GM12878 (cell line): ENCODE measurements at regions not wholly inside any gene's neighbourhood (a gene's known extent, or its start where the extent isn't known, plus 50 kb on each side); places are given as distances from the start of the nearest gene placed in this dataset.

Source experiments
- ATAC-seq: fragments of 200-7000 bp; cut with Tn5 transposase; 3 replicates; pipeline ENCODE4 v1.9.1; 2020; ENCODE audit warnings: mild to moderate bottlenecking, moderate library complexity
- BruUV-seq: library from RNA; stranded (reverse); fragments of 400-500 nt; replicated peaks from 2 replicates; lab custom pipeline; 2021; lab: Mats Ljungman, UMichigan
- CTCF ChIA-PET: fragments of 300-600 bp; sonication (Branson Sonifier 250); formaldehyde crosslinking; extraction: SDS; loops from one replicate; lab custom pipeline; 2021; ENCODE audit warnings: inconsistent platforms; lab: Yijun Ruan, JAX
- POLR2A ChIA-PET: fragments of 350-600 bp; formaldehyde crosslinking; extraction: SDS; loops from one replicate; lab custom pipeline; 2021; ENCODE audit warnings: inconsistent platforms; lab: Charles Lee
- RAD21 ChIA-PET: fragments of 300-600 bp; sonication (Branson Sonifier 250); formaldehyde crosslinking; loops from one replicate; lab custom pipeline; 2023; ENCODE audit warnings: antibody characterized with exemption; ENCODE audit not compliant: unreplicated experiment; lab: Charles Lee
- SMC1A ChIA-PET: fragments of 300-600 bp; sonication (Branson Sonifier 250); formaldehyde crosslinking; loops from one replicate; lab custom pipeline; 2023; ENCODE audit not compliant: unreplicated experiment, uncharacterized antibody; lab: Charles Lee
- DNase-seq: peaks from one replicate; pipeline ENCODE4 v3.0.0-alpha.2; 2011; ENCODE audit warnings: low read depth, low spot score
- FAIRE-seq: peaks from 3 replicates; lab custom pipeline; 2011; peaks lifted over from hg19 to GRCh38; lab: Jason Lieb, UNC
- H2AFZ ChIP-seq: 2 replicates; pipeline ENCODE4 v1.6.0; 2011; ENCODE audit warnings: low read depth, low read length, control low read depth; ENCODE audit not compliant: control insufficient read depth
- H3K27ac ChIP-seq: 2 replicates; pipeline ENCODE4 v1.5.1; 2011; ENCODE audit warnings: control low read depth; ENCODE audit not compliant: control insufficient read depth, insufficient read depth
- H3K27me3 ChIP-seq, 2 experiments: replicated peaks in 1 of 2; 2 replicates each; pipeline versions ENCODE4 v1.6.0 to v1.6.1; 2011; ENCODE audit warnings: low read length in 1 of 2; ENCODE audit not compliant: control insufficient read depth in 2 of 2, insufficient read depth in 2 of 2
- H3K36me3 ChIP-seq, 2 experiments: 2 replicates each; pipeline ENCODE4 v1.5.1; 2011; ENCODE audit warnings: low read length in 1 of 2; ENCODE audit not compliant: control insufficient read depth in 2 of 2, insufficient read depth in 2 of 2
- H3K4me1 ChIP-seq: 2 replicates; pipeline ENCODE4 v1.6.1; 2011; ENCODE audit warnings: mild to moderate bottlenecking, low read length, moderate library complexity, mixed read lengths; ENCODE audit not compliant: control insufficient read depth, insufficient read depth
- H3K4me2 ChIP-seq: 2 replicates; pipeline ENCODE4 v1.6.0; 2011; ENCODE audit warnings: control low read depth; ENCODE audit not compliant: control insufficient read depth, insufficient read depth
- H3K4me3 ChIP-seq: fragments of 200-600 bp; sonication (generic); 2 replicates; pipeline ENCODE4 v1.5.1; 2016
- H3K79me2 ChIP-seq: 2 replicates; pipeline ENCODE4 v1.6.0; 2011; ENCODE audit warnings: low read length; ENCODE audit not compliant: control insufficient read depth, insufficient read depth
- H3K9ac ChIP-seq: 2 replicates; pipeline ENCODE4 v1.8.0; 2011; ENCODE audit warnings: low read length, control low read depth, mixed read lengths; ENCODE audit not compliant: control insufficient read depth, insufficient read depth
- H3K9me3 ChIP-seq: replicated peaks from 3 replicates; pipeline ENCODE4 v1.5.1; 2011; ENCODE audit warnings: mild to moderate bottlenecking, low read length; ENCODE audit not compliant: control insufficient read depth, insufficient read depth
- H4K20me1 ChIP-seq: 2 replicates; pipeline ENCODE4 v1.6.0; 2011; ENCODE audit not compliant: control insufficient read depth, insufficient read depth
- BHLHE40 ChIP-seq, 2 experiments: fragments of 450-650 bp in 1 of 2; IDR thresholded peaks; 2 replicates each; pipeline ENCODE4 v1.6.1; 2011 to 2017; ENCODE audit warnings: low read depth in 2 of 2, borderline replicate concordance in 1 of 2, improper control_type of control experiment in 1 of 2, low read length in 1 of 2, mild to moderate bottlenecking in 1 of 2
- CHD1 ChIP-seq: IDR thresholded peaks from 2 replicates; pipeline ENCODE4 v1.6.1; 2012; ENCODE audit warnings: low read depth, low read length, improper control_type of control experiment
- CHD2 ChIP-seq: IDR thresholded peaks from 2 replicates; pipeline ENCODE4 v1.6.1; 2011; ENCODE audit warnings: low read depth, low read length, improper control_type of control experiment, borderline replicate concordance
- FOXK2 ChIP-seq: fragments of 450-650 bp; IDR thresholded peaks from 2 replicates; pipeline ENCODE4 v1.6.1; 2017; ENCODE audit warnings: mild to moderate bottlenecking, moderate library complexity
- HDAC6 ChIP-seq: fragments of 200-600 bp; sonication (generic); IDR thresholded peaks from one replicate; pipeline ENCODE4 v1.8.0; 2017; ENCODE audit warnings: antibody characterized with exemption; ENCODE audit not compliant: unreplicated experiment
- MTA3 ChIP-seq: IDR thresholded peaks from 2 replicates; pipeline ENCODE4 v1.6.1; 2012; ENCODE audit warnings: low read length, inconsistent platforms, borderline replicate concordance
- MYB ChIP-seq: fragments of 150-350 bp; IDR thresholded peaks from 2 replicates; pipeline ENCODE4 v1.6.1; 2014; ENCODE audit warnings: mild to moderate bottlenecking, low read depth, low read length, borderline replicate concordance
- NFXL1 ChIP-seq: fragments of 450-650 bp; IDR thresholded peaks from 2 replicates; pipeline ENCODE4 v1.6.1; 2017; ENCODE audit warnings: antibody characterized with exemption, mild to moderate bottlenecking, borderline replicate concordance
- NFYB ChIP-seq: IDR thresholded peaks from 2 replicates; pipeline ENCODE4 v1.6.1; 2011; ENCODE audit warnings: low read depth, mild to moderate bottlenecking, low read length, improper control_type of control experiment, moderate library complexity; ENCODE audit not compliant: insufficient read depth
- PAX8 ChIP-seq: fragments of 450-650 bp; IDR thresholded peaks from 2 replicates; pipeline ENCODE4 v1.6.1; 2017; ENCODE audit warnings: mild to moderate bottlenecking, moderate library complexity
- RUNX3 ChIP-seq: IDR thresholded peaks from 2 replicates; pipeline ENCODE4 v1.6.1; 2012; ENCODE audit warnings: low read length, inconsistent platforms
- SIN3A ChIP-seq: IDR thresholded peaks from 2 replicates; pipeline ENCODE4 v1.6.1; 2012; ENCODE audit warnings: low read depth, low read length, improper control_type of control experiment
- TCF12 ChIP-seq: IDR thresholded peaks from 2 replicates; pipeline ENCODE4 v1.6.1; 2011; ENCODE audit warnings: low read depth, mild to moderate bottlenecking, low read length
- TCF3 ChIP-seq: IDR thresholded peaks from 2 replicates; pipeline ENCODE4 v1.6.1; 2012; ENCODE audit warnings: low read depth, mild to moderate bottlenecking, low read length, borderline replicate concordance; ENCODE audit not compliant: insufficient read depth
- TCF7 ChIP-seq: IDR thresholded peaks from 2 replicates; pipeline ENCODE4 v1.6.1; 2014; ENCODE audit warnings: antibody characterized with exemption, borderline replicate concordance
- WGBS: methylation state at CpG from one replicate; pipeline ENCODE4 v1.1.6; 2016; ENCODE audit warnings: low lambda C conversion rate; ENCODE audit not compliant: insufficient replicate concordance, insufficient coverage; ENCODE audit errors: missing lambda C conversion rate; 5-methylcytosine and 5-hydroxymethylcytosine counted together
- in situ Hi-C: fragments of 300-500 bp; cut with MboI; formaldehyde crosslinking; loops from 9 replicates; pipeline ENCODE4 v1.14.3; 2018; ENCODE audit warnings: mixed read lengths
- intact Hi-C: fragments of 100-400 bp; cut with micrococcal nuclease; formaldehyde crosslinking; loops from one replicate; pipeline ENCODE4 v1.14.2; 2022; ENCODE audit not compliant: unreplicated experiment
- TF ChIP-seq, protein P1 (sequence below): fragments of 450-650 bp; IDR thresholded peaks from 2 replicates; pipeline ENCODE4 v1.6.1; 2017; ENCODE audit warnings: antibody characterized with exemption, mild to moderate bottlenecking, moderate library complexity
- TF ChIP-seq, protein P2 (sequence below): IDR thresholded peaks from 2 replicates; pipeline ENCODE4 v1.6.1; 2012; ENCODE audit warnings: improper control_type of control experiment, low read depth, low read length; ENCODE audit not compliant: insufficient replicate concordance

DNA sequence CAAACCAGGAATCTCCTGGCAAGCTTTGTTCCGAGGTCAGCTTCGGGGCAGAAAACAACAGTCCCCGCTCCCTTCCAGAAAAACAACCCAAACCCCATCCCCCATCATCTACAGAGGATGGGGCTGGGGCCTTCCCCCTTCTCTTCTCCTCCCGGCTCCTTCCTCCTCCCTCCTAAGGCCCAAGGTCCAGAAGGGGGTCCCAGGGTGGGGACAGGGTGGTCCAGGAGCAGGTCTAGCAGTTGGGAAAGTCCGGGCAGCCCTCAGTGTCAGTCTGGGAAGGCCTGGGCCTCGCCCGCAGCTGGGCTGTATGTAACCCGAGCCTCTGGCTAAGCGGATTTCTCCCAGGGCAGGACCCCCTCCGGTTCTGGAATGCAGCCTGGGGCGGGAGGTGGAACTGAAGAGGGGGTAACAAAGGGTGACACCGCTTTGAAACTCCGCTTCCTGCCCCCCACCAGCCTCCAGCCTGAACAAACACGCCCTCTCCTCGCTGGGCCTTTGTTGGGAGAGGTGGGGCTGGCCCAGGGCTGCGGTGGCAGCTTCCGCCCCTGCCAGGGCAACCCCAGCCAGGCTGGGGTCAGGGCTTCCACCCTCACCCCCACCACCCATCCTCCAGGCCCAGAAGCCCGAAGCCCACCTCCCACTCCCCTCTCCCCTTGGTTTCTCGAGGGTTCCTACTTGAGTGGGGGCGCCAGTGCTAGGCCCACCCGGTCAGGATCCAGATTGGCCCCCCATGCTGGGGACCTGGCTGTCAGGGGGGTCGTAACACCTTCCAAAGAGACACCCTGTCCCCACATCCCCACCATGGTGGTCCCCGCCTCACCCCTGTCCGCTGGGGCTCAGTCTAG is 63.5 kb downstream of the C9orf50 start:
- ATAC-seq (no peak), FAIRE-seq (no peak), DNase-seq (no peak)
- no peak overlapping the region for H3K4me3 ChIP-seq
- H2AFZ ChIP-seq, result no peak overlapping the region
- CTCF ChIA-PET, result no interaction called here
- TF ChIP-seq TCF12 (no peak), RUNX3 (no peak), SIN3A (no peak), MTA3 (no peak), NFXL1 (no peak), PAX8 (no peak), FOXK2 (no peak), TCF7 (no peak), TCF3 (no peak), CHD1 (no peak), HDAC6 (no peak), CHD2 (no peak), NFYB (no peak), MYB (no peak), BHLHE40 (IDR thresholded peaks at IDR 0.05; ENCODE audit: borderline replicate concordance in 1 of 2, low read depth in 2 of 2, low read length in 1 of 2) (no peak)
- TF ChIP-seq, protein P1, sequence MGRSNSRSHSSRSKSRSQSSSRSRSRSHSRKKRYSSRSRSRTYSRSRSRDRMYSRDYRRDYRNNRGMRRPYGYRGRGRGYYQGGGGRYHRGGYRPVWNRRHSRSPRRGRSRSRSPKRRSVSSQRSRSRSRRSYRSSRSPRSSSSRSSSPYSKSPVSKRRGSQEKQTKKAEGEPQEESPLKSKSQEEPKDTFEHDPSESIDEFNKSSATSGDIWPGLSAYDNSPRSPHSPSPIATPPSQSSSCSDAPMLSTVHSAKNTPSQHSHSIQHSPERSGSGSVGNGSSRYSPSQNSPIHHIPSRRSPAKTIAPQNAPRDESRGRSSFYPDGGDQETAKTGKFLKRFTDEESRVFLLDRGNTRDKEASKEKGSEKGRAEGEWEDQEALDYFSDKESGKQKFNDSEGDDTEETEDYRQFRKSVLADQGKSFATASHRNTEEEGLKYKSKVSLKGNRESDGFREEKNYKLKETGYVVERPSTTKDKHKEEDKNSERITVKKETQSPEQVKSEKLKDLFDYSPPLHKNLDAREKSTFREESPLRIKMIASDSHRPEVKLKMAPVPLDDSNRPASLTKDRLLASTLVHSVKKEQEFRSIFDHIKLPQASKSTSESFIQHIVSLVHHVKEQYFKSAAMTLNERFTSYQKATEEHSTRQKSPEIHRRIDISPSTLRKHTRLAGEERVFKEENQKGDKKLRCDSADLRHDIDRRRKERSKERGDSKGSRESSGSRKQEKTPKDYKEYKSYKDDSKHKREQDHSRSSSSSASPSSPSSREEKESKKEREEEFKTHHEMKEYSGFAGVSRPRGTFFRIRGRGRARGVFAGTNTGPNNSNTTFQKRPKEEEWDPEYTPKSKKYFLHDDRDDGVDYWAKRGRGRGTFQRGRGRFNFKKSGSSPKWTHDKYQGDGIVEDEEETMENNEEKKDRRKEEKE, result no peak
- TF ChIP-seq, protein P2, sequence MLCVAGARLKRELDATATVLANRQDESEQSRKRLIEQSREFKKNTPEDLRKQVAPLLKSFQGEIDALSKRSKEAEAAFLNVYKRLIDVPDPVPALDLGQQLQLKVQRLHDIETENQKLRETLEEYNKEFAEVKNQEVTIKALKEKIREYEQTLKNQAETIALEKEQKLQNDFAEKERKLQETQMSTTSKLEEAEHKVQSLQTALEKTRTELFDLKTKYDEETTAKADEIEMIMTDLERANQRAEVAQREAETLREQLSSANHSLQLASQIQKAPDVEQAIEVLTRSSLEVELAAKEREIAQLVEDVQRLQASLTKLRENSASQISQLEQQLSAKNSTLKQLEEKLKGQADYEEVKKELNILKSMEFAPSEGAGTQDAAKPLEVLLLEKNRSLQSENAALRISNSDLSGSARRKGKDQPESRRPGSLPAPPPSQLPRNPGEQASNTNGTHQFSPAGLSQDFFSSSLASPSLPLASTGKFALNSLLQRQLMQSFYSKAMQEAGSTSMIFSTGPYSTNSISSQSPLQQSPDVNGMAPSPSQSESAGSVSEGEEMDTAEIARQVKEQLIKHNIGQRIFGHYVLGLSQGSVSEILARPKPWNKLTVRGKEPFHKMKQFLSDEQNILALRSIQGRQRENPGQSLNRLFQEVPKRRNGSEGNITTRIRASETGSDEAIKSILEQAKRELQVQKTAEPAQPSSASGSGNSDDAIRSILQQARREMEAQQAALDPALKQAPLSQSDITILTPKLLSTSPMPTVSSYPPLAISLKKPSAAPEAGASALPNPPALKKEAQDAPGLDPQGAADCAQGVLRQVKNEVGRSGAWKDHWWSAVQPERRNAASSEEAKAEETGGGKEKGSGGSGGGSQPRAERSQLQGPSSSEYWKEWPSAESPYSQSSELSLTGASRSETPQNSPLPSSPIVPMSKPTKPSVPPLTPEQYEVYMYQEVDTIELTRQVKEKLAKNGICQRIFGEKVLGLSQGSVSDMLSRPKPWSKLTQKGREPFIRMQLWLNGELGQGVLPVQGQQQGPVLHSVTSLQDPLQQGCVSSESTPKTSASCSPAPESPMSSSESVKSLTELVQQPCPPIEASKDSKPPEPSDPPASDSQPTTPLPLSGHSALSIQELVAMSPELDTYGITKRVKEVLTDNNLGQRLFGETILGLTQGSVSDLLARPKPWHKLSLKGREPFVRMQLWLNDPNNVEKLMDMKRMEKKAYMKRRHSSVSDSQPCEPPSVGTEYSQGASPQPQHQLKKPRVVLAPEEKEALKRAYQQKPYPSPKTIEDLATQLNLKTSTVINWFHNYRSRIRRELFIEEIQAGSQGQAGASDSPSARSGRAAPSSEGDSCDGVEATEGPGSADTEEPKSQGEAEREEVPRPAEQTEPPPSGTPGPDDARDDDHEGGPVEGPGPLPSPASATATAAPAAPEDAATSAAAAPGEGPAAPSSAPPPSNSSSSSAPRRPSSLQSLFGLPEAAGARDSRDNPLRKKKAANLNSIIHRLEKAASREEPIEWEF, result no peak
- TF ChIP-seq, all 136 proteins: peak for 0
- H3K36me3 ChIP-seq, result no peaks in the 10 kb centered on the region
- H4K20me1 ChIP-seq, result no peaks in the 10 kb centered on the region; the same call in 1 of the 2 replicates
- 34% methylated on average over 22 of the region's 24 CpGs for WGBS
- no TSS peak for BruUV-seq
- ChIA-PET SMC1A (interaction anchor here (0.6 kb wide), 1 partner anchor 169 kb away, joined by 4 read pairs; no protein-coding TSS in a partner anchor), RAD21 (no interaction called here), POLR2A (no interaction called here)
- H3K79me2 ChIP-seq, result no peaks in the 10 kb centered on the region
- no peaks in the 10 kb centered on the region for H3K9me3 ChIP-seq
- no peak overlapping the region for H3K9ac ChIP-seq
- in situ Hi-C loops (no loop called here), intact Hi-C loops (no loop called here)
- no peak overlapping the region for H3K27ac ChIP-seq
- no peak overlapping the region for H3K4me2 ChIP-seq
- H3K27me3 ChIP-seq, result peaks cover 0 to 1% of the 10 kb centered on the region in 2 experiments; a peak in 2 of 4 replicates
- H3K4me1 ChIP-seq, result no peaks in the 10 kb centered on the region
